DOHH2 (cell line): ENCODE measurements at regions not wholly inside any gene's neighbourhood (a gene's known extent, or its start where the extent isn't known, plus 50 kb on each side); places are given as distances from the start of the nearest gene placed in this dataset.

ENCODE experiments used
- EZH2phosphoT487 ChIP-seq: fragments of 200-600 bp; sonication (generic); IDR thresholded peaks from 2 replicates; pipeline ENCODE4 v1.6.1; 2017; ENCODE audit warnings: borderline replicate concordance, mild to moderate bottlenecking, antibody characterized with exemption, low read length, moderate library complexity, mixed read lengths
- TF ChIP-seq, protein P1 (sequence below): fragments of 200-600 bp; sonication (generic); IDR thresholded peaks from one replicate; pipeline ENCODE4 v1.5.1; 2014; ENCODE audit warnings: antibody characterized with exemption, mild to moderate bottlenecking, low read depth, low read length; ENCODE audit not compliant: poor library complexity, severe bottlenecking

DNA sequence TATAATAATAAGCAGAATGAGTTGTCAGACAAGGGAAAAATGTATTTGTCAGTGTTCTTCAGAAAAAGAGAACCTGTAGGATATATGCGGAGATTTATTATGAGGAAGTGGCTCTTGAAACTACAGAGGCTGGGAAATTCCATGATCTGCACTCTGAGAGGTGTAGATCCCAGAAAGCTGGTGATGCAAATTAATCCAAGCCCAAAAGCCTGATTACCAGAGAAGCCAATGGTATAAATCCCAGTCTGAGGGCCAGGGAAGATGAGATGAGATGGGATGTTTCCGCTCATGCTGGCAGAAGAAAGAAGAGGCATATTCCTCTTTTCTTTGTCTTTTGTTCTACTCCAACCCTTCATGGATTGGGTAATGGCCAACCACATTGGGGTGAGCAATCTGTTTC is 732.8 kb upstream of the IGFBP3 start:
- TF ChIP-seq, protein P1, sequence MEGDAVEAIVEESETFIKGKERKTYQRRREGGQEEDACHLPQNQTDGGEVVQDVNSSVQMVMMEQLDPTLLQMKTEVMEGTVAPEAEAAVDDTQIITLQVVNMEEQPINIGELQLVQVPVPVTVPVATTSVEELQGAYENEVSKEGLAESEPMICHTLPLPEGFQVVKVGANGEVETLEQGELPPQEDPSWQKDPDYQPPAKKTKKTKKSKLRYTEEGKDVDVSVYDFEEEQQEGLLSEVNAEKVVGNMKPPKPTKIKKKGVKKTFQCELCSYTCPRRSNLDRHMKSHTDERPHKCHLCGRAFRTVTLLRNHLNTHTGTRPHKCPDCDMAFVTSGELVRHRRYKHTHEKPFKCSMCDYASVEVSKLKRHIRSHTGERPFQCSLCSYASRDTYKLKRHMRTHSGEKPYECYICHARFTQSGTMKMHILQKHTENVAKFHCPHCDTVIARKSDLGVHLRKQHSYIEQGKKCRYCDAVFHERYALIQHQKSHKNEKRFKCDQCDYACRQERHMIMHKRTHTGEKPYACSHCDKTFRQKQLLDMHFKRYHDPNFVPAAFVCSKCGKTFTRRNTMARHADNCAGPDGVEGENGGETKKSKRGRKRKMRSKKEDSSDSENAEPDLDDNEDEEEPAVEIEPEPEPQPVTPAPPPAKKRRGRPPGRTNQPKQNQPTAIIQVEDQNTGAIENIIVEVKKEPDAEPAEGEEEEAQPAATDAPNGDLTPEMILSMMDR = no peak
- no peak for TF ChIP-seq EZH2phosphoT487
